SK-N-SH (cell line): ENCODE measurements at regions not wholly inside any gene's neighbourhood (a gene's known extent, or its start where the extent isn't known, plus 50 kb on each side); places are given as distances from the start of the nearest gene placed in this dataset.

Experiments used
- CTCF ChIA-PET: fragments of 300-600, 350-600 bp; formaldehyde crosslinking; extraction: SDS; loops from one replicate; lab custom pipeline; 2021; lab: Yijun Ruan, JAX
- POLR2A ChIA-PET: fragments of 350-600 bp; sonication (Branson Sonifier 250); formaldehyde crosslinking; extraction: SDS; loops from one replicate; lab custom pipeline; 2020; ENCODE audit warnings: antibody characterized with exemption, inconsistent platforms; lab: Yijun Ruan, JAX
- DNase-seq: peaks from one replicate; pipeline ENCODE4 v3.0.0; 2012
- H2AFZ ChIP-seq: fragments of 200-600 bp; sonication (generic); 2 replicates; pipeline ENCODE4 v1.8.1; 2016; ENCODE audit warnings: antibody characterized with exemption, mild to moderate bottlenecking, low read depth
- H3F3A ChIP-seq: fragments of 200-600 bp; sonication (generic); replicated peaks from 2 replicates; pipeline ENCODE3; 2016; ENCODE audit warnings: antibody characterized with exemption, mild to moderate bottlenecking; ENCODE audit not compliant: insufficient read depth
- H3K27ac ChIP-seq, 2 experiments: fragments of 200-500 bp in 1 of 2; fragments of 200-600 bp in 1 of 2; sonication (Bioruptor generic) in 1 of 2; sonication (generic), shearing (Covaris generic) in 1 of 2; 2 replicates each; pipeline versions ENCODE4 v1.5.1 to v1.6.1; 2014 to 2016; ENCODE audit warnings: low read depth in 2 of 2, inconsistent platforms in 1 of 2, low read length in 1 of 2, mild to moderate bottlenecking in 1 of 2, mixed read lengths in 1 of 2
- H3K27me3 ChIP-seq: fragments of 200-600 bp; sonication (generic), shearing (Covaris generic); 2 replicates; pipeline ENCODE4 v1.6.1; 2016; ENCODE audit warnings: mixed run types; ENCODE audit not compliant: insufficient read depth
- H3K36me3 ChIP-seq, 2 experiments: fragments of 200-500 bp in 1 of 2; fragments of 200-600 bp in 1 of 2; sonication (Bioruptor generic) in 1 of 2; sonication (generic) in 1 of 2; replicated peaks in 1 of 2; 2 replicates each; pipeline versions ENCODE3 to v1.5.1; 2014 to 2016; ENCODE audit warnings: low read length in 1 of 2, mild to moderate bottlenecking in 1 of 2; ENCODE audit not compliant: insufficient read depth in 2 of 2, control insufficient read depth in 1 of 2
- H3K4me1 ChIP-seq, 2 experiments: fragments of 200-500 bp in 1 of 2; fragments of 200-600 bp in 1 of 2; sonication (Bioruptor generic) in 1 of 2; sonication (generic), shearing (Covaris generic) in 1 of 2; 2 replicates each; pipeline versions ENCODE4 v1.5.1 to v1.6.1; 2014 to 2016; ENCODE audit warnings: low read depth in 1 of 2, low read length in 1 of 2, mixed run types in 1 of 2; ENCODE audit not compliant: insufficient read depth in 2 of 2, control insufficient read depth in 1 of 2
- H3K4me2 ChIP-seq: fragments of 200-600 bp; sonication (generic), shearing (Covaris generic); 2 replicates; pipeline ENCODE4 v1.6.1; 2017; ENCODE audit warnings: mixed run types
- H3K4me3 ChIP-seq, 2 experiments: fragments of 200-500 bp in 1 of 2; fragments of 200-600 bp in 1 of 2; sonication (Bioruptor generic) in 1 of 2; sonication (generic), shearing (Covaris generic) in 1 of 2; 2 replicates each; pipeline versions ENCODE4 v1.5.1 to v1.8.1; 2014 to 2016; ENCODE audit warnings: low read depth in 2 of 2, inconsistent platforms in 1 of 2, low read length in 1 of 2, mild to moderate bottlenecking in 1 of 2, mixed read lengths in 1 of 2, moderate library complexity in 1 of 2
- H3K79me2 ChIP-seq: fragments of 200-600 bp; sonication (generic); 2 replicates; pipeline ENCODE4 v1.8.1; 2017; ENCODE audit warnings: mild to moderate bottlenecking; ENCODE audit not compliant: insufficient read depth
- H3K9ac ChIP-seq: fragments of 200-600 bp; sonication (generic); 2 replicates; pipeline ENCODE4 v1.6.1; 2017; ENCODE audit warnings: mixed run types
- H3K9me2 ChIP-seq: fragments of 200-600 bp; sonication (generic); 2 replicates; pipeline ENCODE4 v1.6.1; 2017; ENCODE audit warnings: mixed run types
- H3K9me3 ChIP-seq: fragments of 200-600 bp; sonication (generic); 2 replicates; pipeline ENCODE4 v1.6.1; 2017; ENCODE audit warnings: mixed run types, mild to moderate bottlenecking, moderate library complexity
- H4K20me1 ChIP-seq: fragments of 200-600 bp; sonication (generic); 2 replicates; pipeline ENCODE4 v1.6.1; 2017; ENCODE audit warnings: mild to moderate bottlenecking, mixed run types; ENCODE audit not compliant: insufficient read depth
- ELF1 ChIP-seq: IDR thresholded peaks from 2 replicates; pipeline ENCODE4 v1.4.0; 2012
- NFIC ChIP-seq: IDR thresholded peaks from 2 replicates; pipeline ENCODE4 v1.4.0; 2012; ENCODE audit warnings: borderline replicate concordance
- PBX3 ChIP-seq: IDR thresholded peaks from 2 replicates; pipeline ENCODE4; 2012
- RAD21 ChIP-seq: IDR thresholded peaks from 2 replicates; pipeline ENCODE4 v1.6.1; 2012; ENCODE audit warnings: mild to moderate bottlenecking, low read length
- RCOR1 ChIP-seq: fragments of 150-350 bp; IDR thresholded peaks from 2 replicates; pipeline ENCODE4 v1.6.1; 2017; ENCODE audit warnings: antibody characterized with exemption, low read length
- RXRA ChIP-seq: IDR thresholded peaks from 2 replicates; pipeline ENCODE4 v1.4.0; 2012; ENCODE audit warnings: low read depth, mild to moderate bottlenecking, borderline replicate concordance
- SMC3 ChIP-seq: IDR thresholded peaks from 2 replicates; pipeline ENCODE4 v1.6.1; 2012; ENCODE audit warnings: low read depth, low read length, improper control_type of control experiment
- TAF1 ChIP-seq: IDR thresholded peaks from 2 replicates; pipeline ENCODE4 v1.6.1; 2012; ENCODE audit warnings: low read depth, mild to moderate bottlenecking, low read length, moderate library complexity, borderline replicate concordance
- USF1 ChIP-seq: IDR thresholded peaks from 2 replicates; pipeline ENCODE4 v1.4.0; 2012; ENCODE audit warnings: low read depth, borderline replicate concordance
- YY1 ChIP-seq: IDR thresholded peaks from 2 replicates; pipeline ENCODE4 v1.4.0; 2012; ENCODE audit warnings: low read depth, mild to moderate bottlenecking
- WGBS: methylation state at CpG from one replicate; pipeline ENCODE4 v1.1.6; 2017; ENCODE audit warnings: low lambda C conversion rate; 5-methylcytosine and 5-hydroxymethylcytosine counted together
- TF ChIP-seq, protein P1 (sequence below): fragments of 200-600 bp; sonication (generic); IDR thresholded peaks from 2 replicates; pipeline ENCODE4 v1.6.1; 2017; ENCODE audit warnings: antibody characterized with exemption, mild to moderate bottlenecking, moderate library complexity
- TF ChIP-seq, protein P2 (sequence below): IDR thresholded peaks from 2 replicates; pipeline ENCODE4 v1.4.0; 2012; ENCODE audit warnings: low read depth, borderline replicate concordance
- TF ChIP-seq, protein P3 (sequence below): fragments of 150-350 bp; IDR thresholded peaks from 2 replicates; pipeline ENCODE4 v1.6.1; 2016; ENCODE audit warnings: mild to moderate bottlenecking, low read depth, low read length

GRCh38 chr13:31538067-31539042, 201.0 kb upstream of the RXFP2 start:
- no peak overlapping the region for H2AFZ ChIP-seq
- H3K79me2 ChIP-seq = no peaks in the 10 kb centered on the region
- H3K36me3 ChIP-seq = no peaks in the 10 kb centered on the region
- H3F3A ChIP-seq = no peaks in the 10 kb centered on the region
- H4K20me1 ChIP-seq = no peaks in the 10 kb centered on the region
- no peaks in the 10 kb centered on the region for H3K27me3 ChIP-seq
- H3K27ac ChIP-seq = no peak overlapping the region
- H3K4me3 ChIP-seq = no peak overlapping the region; a peak in 1 of 4 replicates
- ChIA-PET POLR2A (no interaction called here), CTCF (interaction anchor here (0.6 to 4.2 kb wide), 37 partner anchors 8 to 339 kb away, joined by 3 to 55 read pairs (median 4); partner anchors contain the start of gene B3GLCT)
- H3K9me2 ChIP-seq = no peaks in the 10 kb centered on the region
- H3K9ac ChIP-seq = no peak overlapping the region
- DNase-seq = peak; percentile 34
- H3K9me3 ChIP-seq = no peaks in the 10 kb centered on the region
- no peak overlapping the region for H3K4me2 ChIP-seq
- 56% methylated on average over 6 of the region's 6 CpGs for WGBS
- TF ChIP-seq SMC3 (peak; percentile 76), RCOR1 (no peak), ELF1 (no peak), TAF1 (no peak), NFIC (peak; percentile 67; the same call in 1 of the 2 replicates), PBX3 (no peak), RAD21 (peak; percentile 75)
- TF ChIP-seq, protein P1, sequence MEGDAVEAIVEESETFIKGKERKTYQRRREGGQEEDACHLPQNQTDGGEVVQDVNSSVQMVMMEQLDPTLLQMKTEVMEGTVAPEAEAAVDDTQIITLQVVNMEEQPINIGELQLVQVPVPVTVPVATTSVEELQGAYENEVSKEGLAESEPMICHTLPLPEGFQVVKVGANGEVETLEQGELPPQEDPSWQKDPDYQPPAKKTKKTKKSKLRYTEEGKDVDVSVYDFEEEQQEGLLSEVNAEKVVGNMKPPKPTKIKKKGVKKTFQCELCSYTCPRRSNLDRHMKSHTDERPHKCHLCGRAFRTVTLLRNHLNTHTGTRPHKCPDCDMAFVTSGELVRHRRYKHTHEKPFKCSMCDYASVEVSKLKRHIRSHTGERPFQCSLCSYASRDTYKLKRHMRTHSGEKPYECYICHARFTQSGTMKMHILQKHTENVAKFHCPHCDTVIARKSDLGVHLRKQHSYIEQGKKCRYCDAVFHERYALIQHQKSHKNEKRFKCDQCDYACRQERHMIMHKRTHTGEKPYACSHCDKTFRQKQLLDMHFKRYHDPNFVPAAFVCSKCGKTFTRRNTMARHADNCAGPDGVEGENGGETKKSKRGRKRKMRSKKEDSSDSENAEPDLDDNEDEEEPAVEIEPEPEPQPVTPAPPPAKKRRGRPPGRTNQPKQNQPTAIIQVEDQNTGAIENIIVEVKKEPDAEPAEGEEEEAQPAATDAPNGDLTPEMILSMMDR = peak; percentile 68
- TF ChIP-seq, protein P2, sequence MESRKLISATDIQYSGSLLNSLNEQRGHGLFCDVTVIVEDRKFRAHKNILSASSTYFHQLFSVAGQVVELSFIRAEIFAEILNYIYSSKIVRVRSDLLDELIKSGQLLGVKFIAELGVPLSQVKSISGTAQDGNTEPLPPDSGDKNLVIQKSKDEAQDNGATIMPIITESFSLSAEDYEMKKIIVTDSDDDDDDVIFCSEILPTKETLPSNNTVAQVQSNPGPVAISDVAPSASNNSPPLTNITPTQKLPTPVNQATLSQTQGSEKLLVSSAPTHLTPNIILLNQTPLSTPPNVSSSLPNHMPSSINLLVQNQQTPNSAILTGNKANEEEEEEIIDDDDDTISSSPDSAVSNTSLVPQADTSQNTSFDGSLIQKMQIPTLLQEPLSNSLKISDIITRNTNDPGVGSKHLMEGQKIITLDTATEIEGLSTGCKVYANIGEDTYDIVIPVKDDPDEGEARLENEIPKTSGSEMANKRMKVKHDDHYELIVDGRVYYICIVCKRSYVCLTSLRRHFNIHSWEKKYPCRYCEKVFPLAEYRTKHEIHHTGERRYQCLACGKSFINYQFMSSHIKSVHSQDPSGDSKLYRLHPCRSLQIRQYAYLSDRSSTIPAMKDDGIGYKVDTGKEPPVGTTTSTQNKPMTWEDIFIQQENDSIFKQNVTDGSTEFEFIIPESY = no peak
- H3K4me1 ChIP-seq = no peaks in the 10 kb centered on the region; a peak in 2 of 4 replicates

- H3K4me2 ChIP-seq = no peak overlapping the region
- H2AFZ ChIP-seq = no peak overlapping the region
- 50% methylated on average over 2 of the region's 2 CpGs for WGBS
- no peak overlapping the region for H3K4me3 ChIP-seq
- CTCF ChIA-PET = interaction anchor here (1.0 to 1.5 kb wide), 2 partner anchors 9 to 201 kb away, joined by 3 to 5 read pairs; no protein-coding TSS in a partner anchor
- no peaks in the 10 kb centered on the region for H3K79me2 ChIP-seq
- no peak overlapping the region for H3K27ac ChIP-seq
- no peaks in the 10 kb centered on the region for H3K36me3 ChIP-seq
- no peak for DNase-seq
- H3K27me3 ChIP-seq = no peaks in the 10 kb centered on the region
- no peak overlapping the region for H3K9ac ChIP-seq
- H3K9me3 ChIP-seq = no peaks in the 10 kb centered on the region
- no peaks in the 10 kb centered on the region for H3F3A ChIP-seq
- POLR2A ChIA-PET = no interaction called here
- H4K20me1 ChIP-seq = no peaks in the 10 kb centered on the region
- no peaks in the 10 kb centered on the region; a peak in 2 of 4 replicates for H3K4me1 ChIP-seq
- no peaks in the 10 kb centered on the region for H3K9me2 ChIP-seq
- TF ChIP-seq RCOR1 (no peak), ELF1 (no peak), YY1 (no peak), USF1 (no peak), TAF1 (no peak), SMC3 (no peak), RXRA (no peak), PBX3 (no peak)
- TF ChIP-seq, protein P3, sequence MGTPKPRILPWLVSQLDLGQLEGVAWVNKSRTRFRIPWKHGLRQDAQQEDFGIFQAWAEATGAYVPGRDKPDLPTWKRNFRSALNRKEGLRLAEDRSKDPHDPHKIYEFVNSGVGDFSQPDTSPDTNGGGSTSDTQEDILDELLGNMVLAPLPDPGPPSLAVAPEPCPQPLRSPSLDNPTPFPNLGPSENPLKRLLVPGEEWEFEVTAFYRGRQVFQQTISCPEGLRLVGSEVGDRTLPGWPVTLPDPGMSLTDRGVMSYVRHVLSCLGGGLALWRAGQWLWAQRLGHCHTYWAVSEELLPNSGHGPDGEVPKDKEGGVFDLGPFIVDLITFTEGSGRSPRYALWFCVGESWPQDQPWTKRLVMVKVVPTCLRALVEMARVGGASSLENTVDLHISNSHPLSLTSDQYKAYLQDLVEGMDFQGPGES = no peak
Measured at GRCh38 chr13:31540281-31540680, 199.0 kb upstream of the RXFP2 start.
